CD4-positive, alpha-beta T cell (primary cell): ENCODE measurements at regions not wholly inside any gene's neighbourhood (a gene's known extent, or its start where the extent isn't known, plus 50 kb on each side); places are given as distances from the start of the nearest gene placed in this dataset.

Experiments
- ATAC-seq: fragments of 200-7000 bp; cut with Tn5 transposase; one replicate; pipeline ENCODE4 v1.10.0; 2022; ENCODE audit warnings: mild to moderate bottlenecking; ENCODE audit not compliant: poor library complexity
- CTCF ChIA-PET: fragments of 350-600 bp; sonication (Branson Sonifier 250); formaldehyde crosslinking; loops from one replicate; lab custom pipeline; 2021; ENCODE audit warnings: antibody characterized with exemption, inconsistent platforms; lab: Charles Lee
- POLR2A ChIA-PET: fragments of 350-600 bp; sonication (Branson Sonifier 250); formaldehyde crosslinking; loops from one replicate; lab custom pipeline; 2021; ENCODE audit warnings: antibody characterized with exemption, inconsistent platforms; lab: Charles Lee
- DNase-seq, 14 experiments: peaks; one replicate each; pipeline ENCODE4 v3.0.0-alpha.2; 2013 to 2020; ENCODE audit warnings: mixed read lengths in 2 of 14
- H3K27ac ChIP-seq, 2 donors: one replicate each; pipeline versions ENCODE4 v1.5.1 to v1.7.0; 2013; ENCODE audit warnings: low read length in 2 of 2, low read depth in 1 of 2, mild to moderate bottlenecking in 1 of 2
- H3K27me3 ChIP-seq, 2 experiments: 1 replicate in 1 of 2; 2 replicates in 1 of 2; pipeline versions ENCODE4 v1.6.1 to v1.7.0; 2013; ENCODE audit warnings: low read length in 2 of 2, control low read depth in 1 of 2, mild to moderate bottlenecking in 1 of 2, moderate library complexity in 1 of 2; ENCODE audit not compliant: insufficient read depth in 2 of 2, control insufficient read depth in 1 of 2
- H3K36me3 ChIP-seq: one replicate; pipeline ENCODE4 v1.6.1; 2013; ENCODE audit warnings: low read length, control low read depth; ENCODE audit not compliant: insufficient read depth
- H3K4me1 ChIP-seq: one replicate; pipeline ENCODE4 v1.6.1; 2013; ENCODE audit warnings: low read length, control low read depth; ENCODE audit not compliant: insufficient read depth
- H3K4me3 ChIP-seq: one replicate; pipeline ENCODE4 v1.5.1; 2013; ENCODE audit warnings: mild to moderate bottlenecking, low read length, moderate library complexity
- H3K9me3 ChIP-seq, 2 experiments: 1 replicate in 1 of 2; 2 replicates in 1 of 2; pipeline versions ENCODE4 v1.6.1 to v1.7.0; 2013; ENCODE audit warnings: low read length in 2 of 2, mild to moderate bottlenecking in 2 of 2, control low read depth in 1 of 2, moderate library complexity in 1 of 2; ENCODE audit not compliant: control insufficient read depth in 1 of 2, insufficient read depth in 1 of 2
- H3K27ac Mint-ChIP-seq: one replicate; pipeline ENCODE4 v1.8.0; 2020; ENCODE audit warnings: mixed read lengths
- H3K27me3 Mint-ChIP-seq: one replicate; pipeline ENCODE4 v1.8.0; 2021; ENCODE audit warnings: mixed read lengths
- H3K36me3 Mint-ChIP-seq: one replicate; pipeline ENCODE4 v1.8.0; 2021; ENCODE audit warnings: low read depth, mixed read lengths
- H3K4me1 Mint-ChIP-seq: one replicate; pipeline ENCODE4 v1.8.0; 2021; ENCODE audit warnings: low read depth, mixed read lengths
- H3K4me3 Mint-ChIP-seq: one replicate; pipeline ENCODE4 v1.8.0; 2020; ENCODE audit warnings: mild to moderate bottlenecking, mixed read lengths
- H3K9me3 Mint-ChIP-seq: one replicate; pipeline ENCODE4 v1.8.0; 2020; ENCODE audit warnings: mixed read lengths
- CTCF ChIP-seq: fragments of 200-600 bp; IDR thresholded peaks from one replicate; pipeline ENCODE4 v1.8.0; 2022; ENCODE audit warnings: antibody characterized with exemption, mild to moderate bottlenecking
- intact Hi-C, 2 experiments: fragments of 100-400 bp; cut with DNase I in 1 of 2; cut with micrococcal nuclease in 1 of 2; formaldehyde crosslinking; loops; one replicate each; pipeline versions ENCODE4 v1.15.1 to v1.9.0; 2023 to 2025; cut with DNase I, micrococcal nuclease

DNA sequence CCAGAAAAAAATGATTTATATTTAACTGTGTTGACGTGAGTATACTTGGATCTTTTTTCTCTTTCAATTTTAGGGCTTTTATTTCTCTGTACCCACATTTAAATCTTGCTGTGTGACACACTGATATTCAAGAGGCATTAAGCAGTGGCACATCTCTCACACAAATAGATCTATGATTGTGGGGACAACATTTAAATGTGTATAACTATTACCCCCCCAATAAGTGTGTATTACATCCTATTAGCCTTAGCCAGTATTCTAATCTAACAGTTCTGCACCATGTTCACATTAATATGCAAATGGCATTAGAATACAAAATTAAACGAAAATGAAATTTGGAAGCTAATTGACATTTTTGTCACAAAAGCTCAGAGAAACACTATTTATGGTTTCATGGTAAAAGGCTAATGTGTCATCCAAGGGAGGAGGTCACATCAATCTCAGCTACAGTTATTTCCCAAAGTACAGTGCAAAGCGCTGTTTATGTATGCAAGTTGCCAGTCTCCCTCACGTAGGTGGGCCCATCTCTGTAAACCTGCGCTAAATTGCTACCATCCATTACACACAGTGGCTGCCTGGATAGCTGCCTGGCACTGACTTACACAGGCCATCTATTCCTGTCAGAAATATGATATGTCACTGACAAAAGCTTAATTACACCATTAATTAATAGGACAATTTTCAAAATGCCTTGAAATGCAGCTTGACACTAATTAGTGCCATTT, 984.7 kb upstream of the PCDH9 start:
- no peaks in the 10 kb centered on the region for H3K36me3 Mint-ChIP-seq
- no peak overlapping the region for H3K4me3 ChIP-seq
- no peaks in the 10 kb centered on the region for H3K27me3 ChIP-seq
- POLR2A ChIA-PET: no interaction called here
- CTCF ChIA-PET: interaction anchor here (1.1 kb wide), 1 partner anchor 17 kb away, joined by 4 read pairs; no protein-coding TSS in a partner anchor
- no peaks in the 10 kb centered on the region for H3K4me1 Mint-ChIP-seq
- no peak overlapping the region for H3K27ac Mint-ChIP-seq
- no peak overlapping the region for H3K27ac ChIP-seq
- H3K9me3 ChIP-seq: peaks cover 0 to 4% of the 10 kb centered on the region in 2 experiments
- H3K9me3 Mint-ChIP-seq: peaks cover 10% of the 10 kb centered on the region
- H3K4me1 ChIP-seq: no peaks in the 10 kb centered on the region
- TF ChIP-seq CTCF: no peak
- no peak for DNase-seq
- ATAC-seq: no peak
- no peaks in the 10 kb centered on the region for H3K36me3 ChIP-seq
- H3K27me3 Mint-ChIP-seq: no peaks in the 10 kb centered on the region
- intact Hi-C loops: no loop called here
- H3K4me3 Mint-ChIP-seq: no peak overlapping the region

DNA sequence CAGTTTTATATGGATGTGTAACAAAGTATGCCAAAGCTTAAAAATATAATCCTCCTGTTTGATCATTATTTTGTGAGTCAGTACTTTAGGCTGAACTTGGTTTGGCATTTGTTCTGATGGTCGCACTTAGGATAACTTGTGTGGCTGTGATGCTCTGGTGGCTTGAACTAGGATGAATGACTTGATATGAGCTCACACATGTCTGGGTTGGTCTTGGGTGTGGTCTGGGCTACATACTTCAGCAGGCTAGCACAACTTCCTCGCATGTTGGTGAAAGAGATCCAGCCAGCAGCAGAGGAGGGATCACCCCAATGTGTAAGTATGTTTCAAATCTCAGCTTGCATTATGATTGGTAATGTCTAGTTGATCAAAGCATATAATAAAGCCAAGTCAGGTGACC, 969.1 kb upstream of the PCDH9 start:
- ChIA-PET POLR2A (no interaction called here), CTCF (no interaction called here)
- intact Hi-C loops: no loop called here
- H3K4me3 Mint-ChIP-seq: no peak overlapping the region
- Histone ChIP-seq H3K27me3 (no peaks in the 10 kb centered on the region), H3K36me3 (no peaks in the 10 kb centered on the region), H3K4me3 (no peak overlapping the region), H3K9me3 (peaks cover 0 to 5% of the 10 kb centered on the region in 2 experiments), H3K27ac (no peak overlapping the region), H3K4me1 (no peaks in the 10 kb centered on the region)
- peaks cover 7% of the 10 kb centered on the region for H3K9me3 Mint-ChIP-seq
- no peaks in the 10 kb centered on the region for H3K27me3 Mint-ChIP-seq
- ATAC-seq: no peak
- H3K4me1 Mint-ChIP-seq: no peaks in the 10 kb centered on the region
- TF ChIP-seq CTCF: no peak
- no peak overlapping the region for H3K27ac Mint-ChIP-seq
- no peak for DNase-seq
- no peaks in the 10 kb centered on the region for H3K36me3 Mint-ChIP-seq

DNA sequence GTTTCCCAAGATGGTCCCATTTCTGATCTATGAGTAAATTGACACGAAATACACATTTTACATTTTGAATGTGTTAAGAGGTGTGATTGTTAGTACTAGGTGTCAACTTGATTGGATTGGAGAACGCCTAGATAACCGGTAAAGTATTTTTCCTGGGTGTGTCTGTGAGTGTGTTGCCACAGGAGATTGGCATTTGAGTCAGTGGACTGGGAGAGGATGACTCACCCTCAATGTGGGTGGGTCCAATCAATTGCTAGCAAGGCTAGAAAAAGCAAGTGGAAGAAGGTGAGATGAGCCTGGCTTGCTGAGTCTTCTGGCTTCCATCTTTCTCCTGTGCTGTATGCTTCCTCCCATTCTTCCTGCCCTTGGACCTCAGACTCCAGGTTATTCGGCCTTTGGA, 960.7 kb upstream of the PCDH9 start:
- H3K4me3 ChIP-seq: no peak overlapping the region
- no peaks in the 10 kb centered on the region for H3K36me3 Mint-ChIP-seq
- no peaks in the 10 kb centered on the region for H3K27me3 ChIP-seq
- peaks cover 6% of the 10 kb centered on the region for H3K9me3 Mint-ChIP-seq
- TF ChIP-seq CTCF: no peak
- ATAC-seq (no peak), DNase-seq (no peak)
- no peaks in the 10 kb centered on the region for H3K4me1 ChIP-seq
- H3K27me3 Mint-ChIP-seq: no peaks in the 10 kb centered on the region
- H3K27ac Mint-ChIP-seq: no peak overlapping the region
- H3K4me1 Mint-ChIP-seq: no peaks in the 10 kb centered on the region
- no peak overlapping the region for H3K4me3 Mint-ChIP-seq
- intact Hi-C loops: no loop called here
- ChIA-PET POLR2A (no interaction called here), CTCF (no interaction called here)
- H3K9me3 ChIP-seq: no peaks in the 10 kb centered on the region
- no peaks in the 10 kb centered on the region for H3K36me3 ChIP-seq
- no peak overlapping the region for H3K27ac ChIP-seq
